ENCODE measurements at regions not wholly inside any gene's neighbourhood (a gene's known extent, or its start where the extent isn't known, plus 50 kb on each side); places are given as distances from the start of the nearest gene placed in this dataset.

DNA sequence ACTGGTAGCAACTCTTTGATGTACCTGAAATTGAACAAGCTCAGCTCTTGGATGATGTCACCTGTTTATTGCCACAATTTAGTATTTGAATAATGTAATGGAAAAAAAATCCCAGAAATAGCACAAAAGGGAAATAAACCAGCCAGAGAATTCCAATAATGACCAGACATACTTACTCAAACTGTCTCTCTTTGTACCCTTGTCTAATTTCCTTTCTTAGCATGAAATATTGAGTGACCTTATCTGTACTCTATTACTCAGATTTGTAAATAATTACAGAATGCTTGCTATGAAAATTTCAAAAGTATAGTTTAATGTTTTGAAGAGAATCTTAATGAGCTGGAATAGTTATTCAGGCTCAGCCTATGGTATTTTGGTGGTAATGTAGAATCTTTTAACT lies 555.4 kb upstream of the SGO1 start:
- TF ChIP-seq, protein P1, sequence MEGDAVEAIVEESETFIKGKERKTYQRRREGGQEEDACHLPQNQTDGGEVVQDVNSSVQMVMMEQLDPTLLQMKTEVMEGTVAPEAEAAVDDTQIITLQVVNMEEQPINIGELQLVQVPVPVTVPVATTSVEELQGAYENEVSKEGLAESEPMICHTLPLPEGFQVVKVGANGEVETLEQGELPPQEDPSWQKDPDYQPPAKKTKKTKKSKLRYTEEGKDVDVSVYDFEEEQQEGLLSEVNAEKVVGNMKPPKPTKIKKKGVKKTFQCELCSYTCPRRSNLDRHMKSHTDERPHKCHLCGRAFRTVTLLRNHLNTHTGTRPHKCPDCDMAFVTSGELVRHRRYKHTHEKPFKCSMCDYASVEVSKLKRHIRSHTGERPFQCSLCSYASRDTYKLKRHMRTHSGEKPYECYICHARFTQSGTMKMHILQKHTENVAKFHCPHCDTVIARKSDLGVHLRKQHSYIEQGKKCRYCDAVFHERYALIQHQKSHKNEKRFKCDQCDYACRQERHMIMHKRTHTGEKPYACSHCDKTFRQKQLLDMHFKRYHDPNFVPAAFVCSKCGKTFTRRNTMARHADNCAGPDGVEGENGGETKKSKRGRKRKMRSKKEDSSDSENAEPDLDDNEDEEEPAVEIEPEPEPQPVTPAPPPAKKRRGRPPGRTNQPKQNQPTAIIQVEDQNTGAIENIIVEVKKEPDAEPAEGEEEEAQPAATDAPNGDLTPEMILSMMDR (conservative IDR thresholded peaks at IDR 0.05 in 1 of 2, IDR thresholded peaks at IDR 0.05 in 1 of 2; ENCODE audit: extremely low read depth in 1 of 2, insufficient read depth in 1 of 2, low read depth in 1 of 2, low read length in 2 of 2) = no peak
- TF ChIP-seq EZH2 (IDR thresholded peaks at IDR 0.05; ENCODE audit: borderline replicate concordance, low read length) = no peak

Data from mammary epithelial cell (primary cell).